WTC11 (cell line): ENCODE measurements at regions not wholly inside any gene's neighbourhood (a gene's known extent, or its start where the extent isn't known, plus 50 kb on each side); places are given as distances from the start of the nearest gene placed in this dataset.

Source experiments
- ATAC-seq: fragments of 200-7000 bp; cut with Tn5 transposase; 2 replicates; pipeline ENCODE4 v1.10.0; 2021; ENCODE audit warnings: mild to moderate bottlenecking, moderate library complexity
- CTCF ChIA-PET: fragments of 300-600 bp; sonication (Branson Sonifier 250); formaldehyde crosslinking; loops from one replicate; lab custom pipeline; 2021; ENCODE audit warnings: antibody characterized with exemption; lab: Charles Lee
- POLR2A ChIA-PET: fragments of 350-600 bp; sonication (Branson Sonifier 250); formaldehyde crosslinking; loops from one replicate; lab custom pipeline; 2021; ENCODE audit warnings: antibody characterized with exemption; lab: Charles Lee
- DNase-seq: peaks from one replicate; pipeline ENCODE4 v3.0.0; 2021; ENCODE audit warnings: low spot score
- H3K27ac Mint-ChIP-seq: 2 replicates; pipeline ENCODE4 v1.8.0; 2021; ENCODE audit warnings: mixed read lengths
- H3K27me3 Mint-ChIP-seq: 2 replicates; pipeline ENCODE4 v1.8.0; 2021; ENCODE audit warnings: low read depth, mild to moderate bottlenecking, moderate library complexity, mixed read lengths
- H3K36me3 Mint-ChIP-seq: 2 replicates; pipeline ENCODE4 v1.8.0; 2021; ENCODE audit warnings: mixed read lengths
- H3K4me1 Mint-ChIP-seq: 2 replicates; pipeline ENCODE4 v1.8.0; 2022; ENCODE audit warnings: mixed read lengths
- H3K4me3 Mint-ChIP-seq: 2 replicates; pipeline ENCODE4 v1.8.0; 2021; ENCODE audit warnings: mild to moderate bottlenecking, moderate library complexity, mixed read lengths
- H3K9me3 Mint-ChIP-seq: 2 replicates; pipeline ENCODE4 v1.8.0; 2021; ENCODE audit warnings: mixed read lengths
- ATF1 ChIP-seq: sonication (generic); formaldehyde crosslinking; IDR thresholded peaks from 2 replicates; pipeline ENCODE4 v1.8.1; 2023; ENCODE audit warnings: mild to moderate bottlenecking, moderate library complexity, missing genetic modification reagents
- ESRRA ChIP-seq: sonication (generic); formaldehyde crosslinking; IDR thresholded peaks from 2 replicates; pipeline ENCODE4 v1.8.1; 2022; ENCODE audit warnings: mild to moderate bottlenecking, missing genetic modification reagents, borderline replicate concordance
- GABPB1 ChIP-seq: sonication (generic); formaldehyde crosslinking; IDR thresholded peaks from 2 replicates; pipeline ENCODE4 v1.8.1; 2023; ENCODE audit warnings: mild to moderate bottlenecking, missing genetic modification reagents
- GRHL2 ChIP-seq: fragments of 250-450 bp; sonication (Bioruptor Pico); IDR thresholded peaks from 2 replicates; pipeline ENCODE4 v1.8.0; 2022; ENCODE audit warnings: mild to moderate bottlenecking, moderate library complexity; ENCODE audit not compliant: insufficient replicate concordance, severe bottlenecking
- NFE2L1 ChIP-seq: sonication (generic); formaldehyde crosslinking; IDR thresholded peaks from 2 replicates; pipeline ENCODE4 v1.8.1; 2023; ENCODE audit warnings: missing genetic modification reagents
- PRRX2 ChIP-seq: fragments of 250-450 bp; sonication (Bioruptor Pico); IDR thresholded peaks from 2 replicates; pipeline ENCODE4 v1.8.0; 2021; ENCODE audit warnings: mild to moderate bottlenecking
- RORB ChIP-seq: fragments of 250-450 bp; sonication (Bioruptor Pico); IDR thresholded peaks from 2 replicates; pipeline ENCODE4 v1.9.0; 2021; ENCODE audit warnings: mild to moderate bottlenecking
- SMAD3 ChIP-seq: sonication (generic); formaldehyde crosslinking; IDR thresholded peaks from 2 replicates; pipeline ENCODE4 v1.8.0; 2022; ENCODE audit warnings: missing genetic modification reagents, mild to moderate bottlenecking, borderline replicate concordance
- SMAD4 ChIP-seq: sonication (generic); formaldehyde crosslinking; IDR thresholded peaks from 2 replicates; pipeline ENCODE4 v1.8.0; 2022; ENCODE audit warnings: mild to moderate bottlenecking, missing genetic modification reagents
- SOX15 ChIP-seq: fragments of 250-450 bp; sonication (Bioruptor Pico); IDR thresholded peaks from 2 replicates; pipeline ENCODE4 v1.9.0; 2021; ENCODE audit warnings: mild to moderate bottlenecking
- SP1 ChIP-seq: sonication (generic); formaldehyde crosslinking; conservative IDR thresholded peaks from 2 replicates; pipeline ENCODE4 v1.8.1; 2022; ENCODE audit warnings: missing genetic modification reagents
- TCF7 ChIP-seq: sonication (generic); formaldehyde crosslinking; IDR thresholded peaks from 2 replicates; pipeline ENCODE4 v1.8.0; 2022; ENCODE audit warnings: mild to moderate bottlenecking, low read depth, missing genetic modification reagents, moderate library complexity
- ZNF219 ChIP-seq: sonication (generic); formaldehyde crosslinking; IDR thresholded peaks from 2 replicates; pipeline ENCODE4 v1.8.0; 2023; ENCODE audit warnings: missing genetic modification reagents, mild to moderate bottlenecking, borderline replicate concordance
- ZNF232 ChIP-seq: sonication (generic); formaldehyde crosslinking; IDR thresholded peaks from 2 replicates; pipeline ENCODE4 v1.8.0; 2022; ENCODE audit warnings: mild to moderate bottlenecking, missing genetic modification reagents
- ZNF671 ChIP-seq: fragments of 250-450 bp; sonication (Bioruptor Pico); IDR thresholded peaks from 2 replicates; pipeline ENCODE4 v1.8.0; 2021; ENCODE audit warnings: mild to moderate bottlenecking
- TF ChIP-seq, protein P1 (sequence below): sonication (generic); formaldehyde crosslinking; IDR thresholded peaks from 2 replicates; pipeline ENCODE4 v1.8.1; 2023; ENCODE audit warnings: mild to moderate bottlenecking, missing genetic modification reagents
- TF ChIP-seq, protein P2 (sequence below): sonication (generic); formaldehyde crosslinking; IDR thresholded peaks from 2 replicates; pipeline ENCODE4 v1.8.0; 2022; ENCODE audit warnings: mild to moderate bottlenecking, missing genetic modification reagents
- TF ChIP-seq, protein P3 (sequence below): sonication (generic); formaldehyde crosslinking; IDR thresholded peaks from 2 replicates; pipeline ENCODE4 v1.8.1; 2022; ENCODE audit warnings: mild to moderate bottlenecking, moderate library complexity, missing genetic modification reagents
- TF ChIP-seq, protein P4 (sequence below): sonication (generic); formaldehyde crosslinking; IDR thresholded peaks from 2 replicates; pipeline ENCODE4 v1.8.0; 2022; ENCODE audit warnings: mild to moderate bottlenecking, missing genetic modification reagents
- TF ChIP-seq, protein P5 (sequence below): sonication (generic); formaldehyde crosslinking; IDR thresholded peaks from 2 replicates; pipeline ENCODE4 v1.8.0; 2022; ENCODE audit warnings: mild to moderate bottlenecking, missing genetic modification reagents
- TF ChIP-seq, protein P6 (sequence below): fragments of 250-450 bp; sonication (Bioruptor Pico); IDR thresholded peaks from 2 replicates; pipeline ENCODE4 v1.9.0; 2021; ENCODE audit warnings: moderate library complexity, mild to moderate bottlenecking, inconsistent platforms, borderline replicate concordance

DNA sequence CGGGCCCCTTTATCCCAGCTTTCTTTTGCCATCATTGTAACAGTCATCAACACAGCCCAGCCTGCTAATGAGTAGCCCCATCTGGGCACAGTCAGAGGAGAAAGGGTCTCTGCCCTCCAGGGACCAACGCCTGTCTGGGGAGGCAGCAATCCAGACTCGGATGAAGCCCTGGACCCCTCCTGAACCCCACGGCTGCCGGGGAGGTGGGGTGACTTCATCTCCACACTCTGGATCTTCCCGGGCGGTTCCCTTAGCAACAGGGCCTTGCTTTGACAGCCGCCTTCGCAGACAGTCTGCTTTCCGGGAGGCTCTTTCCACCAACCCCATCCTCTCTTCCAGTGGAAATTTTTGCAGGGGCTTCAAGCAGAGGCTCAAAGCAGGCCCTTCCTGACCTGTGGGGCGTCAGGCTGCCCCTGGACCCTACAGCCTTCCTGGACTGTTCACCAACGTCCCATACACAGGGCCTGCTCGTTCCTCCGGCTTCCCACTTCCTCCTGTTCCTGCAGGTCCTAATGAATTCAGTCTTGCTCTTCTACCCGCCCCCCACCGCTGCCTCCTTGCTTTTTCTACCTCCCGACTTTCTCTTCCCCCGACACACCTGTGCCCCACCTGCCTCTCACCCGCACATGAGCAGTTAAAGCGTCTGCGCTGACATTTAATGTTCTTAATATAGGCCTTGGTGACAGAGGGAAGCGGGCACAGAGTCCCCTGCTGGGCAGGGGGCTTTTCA, 161.7 kb upstream of the MVB12B start:
- TF ChIP-seq GABPB1 (CRISPR knock-in tag) (no peak), ZNF671 (no peak), TCF7 (no peak), ZNF219 (no peak), ZNF232 (CRISPR knock-in tag) (no peak), SMAD4 (CRISPR knock-in tag) (no peak), PRRX2 (CRISPR knock-in tag) (no peak), ATF1 (CRISPR knock-in tag) (no peak), SOX15 (CRISPR knock-in tag) (no peak), GRHL2 (no peak), NFE2L1 (CRISPR knock-in tag) (no peak), ESRRA (CRISPR knock-in tag) (no peak), SP1 (CRISPR knock-in tag) (no peak)
- TF ChIP-seq, protein P1, sequence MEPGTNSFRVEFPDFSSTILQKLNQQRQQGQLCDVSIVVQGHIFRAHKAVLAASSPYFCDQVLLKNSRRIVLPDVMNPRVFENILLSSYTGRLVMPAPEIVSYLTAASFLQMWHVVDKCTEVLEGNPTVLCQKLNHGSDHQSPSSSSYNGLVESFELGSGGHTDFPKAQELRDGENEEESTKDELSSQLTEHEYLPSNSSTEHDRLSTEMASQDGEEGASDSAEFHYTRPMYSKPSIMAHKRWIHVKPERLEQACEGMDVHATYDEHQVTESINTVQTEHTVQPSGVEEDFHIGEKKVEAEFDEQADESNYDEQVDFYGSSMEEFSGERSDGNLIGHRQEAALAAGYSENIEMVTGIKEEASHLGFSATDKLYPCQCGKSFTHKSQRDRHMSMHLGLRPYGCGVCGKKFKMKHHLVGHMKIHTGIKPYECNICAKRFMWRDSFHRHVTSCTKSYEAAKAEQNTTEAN: no peak
- TF ChIP-seq, protein P2, sequence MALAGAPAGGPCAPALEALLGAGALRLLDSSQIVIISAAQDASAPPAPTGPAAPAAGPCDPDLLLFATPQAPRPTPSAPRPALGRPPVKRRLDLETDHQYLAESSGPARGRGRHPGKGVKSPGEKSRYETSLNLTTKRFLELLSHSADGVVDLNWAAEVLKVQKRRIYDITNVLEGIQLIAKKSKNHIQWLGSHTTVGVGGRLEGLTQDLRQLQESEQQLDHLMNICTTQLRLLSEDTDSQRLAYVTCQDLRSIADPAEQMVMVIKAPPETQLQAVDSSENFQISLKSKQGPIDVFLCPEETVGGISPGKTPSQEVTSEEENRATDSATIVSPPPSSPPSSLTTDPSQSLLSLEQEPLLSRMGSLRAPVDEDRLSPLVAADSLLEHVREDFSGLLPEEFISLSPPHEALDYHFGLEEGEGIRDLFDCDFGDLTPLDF (CRISPR knock-in tag): no peak
- TF ChIP-seq, protein P3, sequence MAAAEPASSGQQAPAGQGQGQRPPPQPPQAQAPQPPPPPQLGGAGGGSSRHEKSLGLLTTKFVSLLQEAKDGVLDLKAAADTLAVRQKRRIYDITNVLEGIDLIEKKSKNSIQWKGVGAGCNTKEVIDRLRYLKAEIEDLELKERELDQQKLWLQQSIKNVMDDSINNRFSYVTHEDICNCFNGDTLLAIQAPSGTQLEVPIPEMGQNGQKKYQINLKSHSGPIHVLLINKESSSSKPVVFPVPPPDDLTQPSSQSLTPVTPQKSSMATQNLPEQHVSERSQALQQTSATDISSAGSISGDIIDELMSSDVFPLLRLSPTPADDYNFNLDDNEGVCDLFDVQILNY (CRISPR knock-in tag): no peak
- TF ChIP-seq, protein P4, sequence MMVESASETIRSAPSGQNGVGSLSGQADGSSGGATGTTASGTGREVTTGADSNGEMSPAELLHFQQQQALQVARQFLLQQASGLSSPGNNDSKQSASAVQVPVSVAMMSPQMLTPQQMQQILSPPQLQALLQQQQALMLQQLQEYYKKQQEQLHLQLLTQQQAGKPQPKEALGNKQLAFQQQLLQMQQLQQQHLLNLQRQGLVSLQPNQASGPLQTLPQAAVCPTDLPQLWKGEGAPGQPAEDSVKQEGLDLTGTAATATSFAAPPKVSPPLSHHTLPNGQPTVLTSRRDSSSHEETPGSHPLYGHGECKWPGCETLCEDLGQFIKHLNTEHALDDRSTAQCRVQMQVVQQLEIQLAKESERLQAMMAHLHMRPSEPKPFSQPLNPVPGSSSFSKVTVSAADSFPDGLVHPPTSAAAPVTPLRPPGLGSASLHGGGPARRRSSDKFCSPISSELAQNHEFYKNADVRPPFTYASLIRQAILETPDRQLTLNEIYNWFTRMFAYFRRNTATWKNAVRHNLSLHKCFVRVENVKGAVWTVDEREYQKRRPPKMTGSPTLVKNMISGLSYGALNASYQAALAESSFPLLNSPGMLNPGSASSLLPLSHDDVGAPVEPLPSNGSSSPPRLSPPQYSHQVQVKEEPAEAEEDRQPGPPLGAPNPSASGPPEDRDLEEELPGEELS (CRISPR knock-in tag): no peak
- TF ChIP-seq, protein P5, sequence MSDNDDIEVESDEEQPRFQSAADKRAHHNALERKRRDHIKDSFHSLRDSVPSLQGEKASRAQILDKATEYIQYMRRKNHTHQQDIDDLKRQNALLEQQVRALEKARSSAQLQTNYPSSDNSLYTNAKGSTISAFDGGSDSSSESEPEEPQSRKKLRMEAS (CRISPR knock-in tag): no peak
- no peaks in the 10 kb centered on the region; the same call in 1 of the 2 replicates for H3K27me3 Mint-ChIP-seq
- CTCF ChIA-PET: interaction anchor here (1.3 kb wide), 1 partner anchor 19 kb away, joined by 3 read pairs; no protein-coding TSS in a partner anchor
- peaks cover 6% of the 10 kb centered on the region for H3K4me1 Mint-ChIP-seq
- H3K36me3 Mint-ChIP-seq: no peaks in the 10 kb centered on the region
- H3K4me3 Mint-ChIP-seq: no peak overlapping the region
- no peak overlapping the region for H3K27ac Mint-ChIP-seq
- DNase-seq (no peak), ATAC-seq (no peak)
- POLR2A ChIA-PET: no interaction called here
- peaks cover 3% of the 10 kb centered on the region; the same call in 1 of the 2 replicates for H3K9me3 Mint-ChIP-seq

DNA sequence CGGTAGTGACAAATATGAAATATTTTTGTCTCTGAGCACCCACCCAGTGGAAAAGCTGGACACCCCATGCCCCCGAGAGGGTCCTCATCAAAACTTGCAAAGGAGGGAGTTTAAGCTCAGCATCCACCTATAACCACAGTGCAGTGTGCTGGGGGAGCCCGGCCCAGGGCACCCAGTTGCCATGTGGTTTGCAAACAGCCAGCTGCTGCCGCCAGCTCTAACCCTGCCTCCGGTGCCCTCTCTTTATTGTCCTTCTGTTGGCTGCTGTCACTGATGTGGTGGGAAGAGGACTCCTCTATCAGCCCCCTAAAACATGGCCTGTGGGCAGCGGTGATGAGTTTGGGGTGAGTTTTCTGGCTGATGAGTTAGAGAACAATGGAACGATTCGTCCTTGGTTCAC, 160.9 kb upstream of the MVB12B start:
- CTCF ChIA-PET: interaction anchor here (1.3 kb wide), 1 partner anchor 20 kb away, joined by 3 read pairs; no protein-coding TSS in a partner anchor
- Mint-ChIP-seq H3K36me3 (no peaks in the 10 kb centered on the region), H3K9me3 (peaks cover 3% of the 10 kb centered on the region; the same call in 1 of the 2 replicates), H3K27me3 (no peaks in the 10 kb centered on the region; the same call in 1 of the 2 replicates)
- no peak for DNase-seq
- TF ChIP-seq, protein P6, sequence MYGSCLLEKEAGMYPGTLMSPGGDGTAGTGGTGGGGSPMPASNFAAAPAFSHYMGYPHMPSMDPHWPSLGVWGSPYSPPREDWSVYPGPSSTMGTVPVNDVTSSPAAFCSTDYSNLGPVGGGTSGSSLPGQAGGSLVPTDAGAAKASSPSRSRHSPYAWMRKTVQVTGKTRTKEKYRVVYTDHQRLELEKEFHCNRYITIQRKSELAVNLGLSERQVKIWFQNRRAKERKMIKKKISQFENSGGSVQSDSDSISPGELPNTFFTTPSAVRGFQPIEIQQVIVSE (CRISPR knock-in tag): no peak
- TF ChIP-seq ATF1 (CRISPR knock-in tag): no peak
- TF ChIP-seq ZNF232 (CRISPR knock-in tag): no peak
- TF ChIP-seq RORB (CRISPR knock-in tag): no peak
- no peak for TF ChIP-seq SMAD3 (CRISPR knock-in tag)
- TF ChIP-seq, all 79 proteins: peak for 0
- no peak overlapping the region for H3K27ac Mint-ChIP-seq
- no peak overlapping the region for H3K4me3 Mint-ChIP-seq
- POLR2A ChIA-PET: no interaction called here
- peaks cover 4% of the 10 kb centered on the region for H3K4me1 Mint-ChIP-seq
- ATAC-seq: no peak
